ENCODE measurements at regions not wholly inside any gene's neighbourhood (a gene's known extent, or its start where the extent isn't known, plus 50 kb on each side); places are given as distances from the start of the nearest gene placed in this dataset.
A peak's percentile ranks its signal among the peaks of the same experiment; 100 is the strongest.

DNA sequence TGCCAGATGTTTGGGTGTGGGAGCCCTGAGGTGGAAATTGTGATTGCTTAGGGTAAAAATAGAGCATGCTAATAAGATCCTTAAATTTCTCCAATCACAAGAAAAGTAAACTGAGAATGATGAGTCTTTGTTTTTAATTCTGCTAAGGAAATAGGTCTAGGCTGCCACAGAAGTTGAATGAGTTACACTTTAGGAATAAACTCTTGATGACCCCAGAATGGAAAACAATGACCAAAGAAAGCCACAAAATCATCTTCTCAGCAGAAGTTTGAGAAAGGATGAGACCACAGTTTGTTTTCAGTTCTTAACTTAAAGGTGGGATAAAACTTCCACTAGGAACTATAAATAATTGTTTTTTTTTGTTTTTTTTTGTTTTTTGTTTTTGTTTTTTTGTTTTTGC, 164.6 kb upstream of the BCL6 start:
- peak; percentile 65 for DNase-seq (ENCODE audit: low read depth)
- H3K4me3 ChIP-seq (ENCODE audit: low read depth, low read length) = no peak overlapping the region
- TF ChIP-seq, protein P1, sequence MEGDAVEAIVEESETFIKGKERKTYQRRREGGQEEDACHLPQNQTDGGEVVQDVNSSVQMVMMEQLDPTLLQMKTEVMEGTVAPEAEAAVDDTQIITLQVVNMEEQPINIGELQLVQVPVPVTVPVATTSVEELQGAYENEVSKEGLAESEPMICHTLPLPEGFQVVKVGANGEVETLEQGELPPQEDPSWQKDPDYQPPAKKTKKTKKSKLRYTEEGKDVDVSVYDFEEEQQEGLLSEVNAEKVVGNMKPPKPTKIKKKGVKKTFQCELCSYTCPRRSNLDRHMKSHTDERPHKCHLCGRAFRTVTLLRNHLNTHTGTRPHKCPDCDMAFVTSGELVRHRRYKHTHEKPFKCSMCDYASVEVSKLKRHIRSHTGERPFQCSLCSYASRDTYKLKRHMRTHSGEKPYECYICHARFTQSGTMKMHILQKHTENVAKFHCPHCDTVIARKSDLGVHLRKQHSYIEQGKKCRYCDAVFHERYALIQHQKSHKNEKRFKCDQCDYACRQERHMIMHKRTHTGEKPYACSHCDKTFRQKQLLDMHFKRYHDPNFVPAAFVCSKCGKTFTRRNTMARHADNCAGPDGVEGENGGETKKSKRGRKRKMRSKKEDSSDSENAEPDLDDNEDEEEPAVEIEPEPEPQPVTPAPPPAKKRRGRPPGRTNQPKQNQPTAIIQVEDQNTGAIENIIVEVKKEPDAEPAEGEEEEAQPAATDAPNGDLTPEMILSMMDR (IDR thresholded peaks at IDR 0.05; ENCODE audit: insufficient read depth, low read depth, low read length) = no peak

DNA sequence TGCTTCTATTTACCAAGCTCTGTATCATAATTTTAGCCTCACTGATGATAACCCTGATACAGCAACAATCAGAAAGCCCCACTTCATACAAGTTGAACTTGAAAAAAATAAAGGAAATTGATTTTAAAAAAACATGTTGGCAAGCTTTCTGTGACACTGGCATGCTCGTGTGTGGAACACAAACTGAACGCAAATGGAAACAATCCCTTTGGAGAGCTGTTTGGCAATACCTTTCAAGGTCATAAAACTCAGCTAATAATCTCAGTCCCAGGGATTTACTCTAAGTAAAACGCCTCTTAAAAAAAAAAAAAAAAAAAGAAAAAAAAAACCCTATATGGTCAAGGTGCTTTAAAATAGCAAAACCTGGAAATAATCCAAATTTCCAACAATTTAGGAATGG, 166.7 kb upstream of the BCL6 start:
- peak; percentile 44 for DNase-seq (ENCODE audit: low read depth)
- TF ChIP-seq, protein P1 (IDR thresholded peaks at IDR 0.05; ENCODE audit: insufficient read depth, low read depth, low read length) = no peak
- no peak overlapping the region for H3K4me3 ChIP-seq (ENCODE audit: low read depth, low read length)

DNA sequence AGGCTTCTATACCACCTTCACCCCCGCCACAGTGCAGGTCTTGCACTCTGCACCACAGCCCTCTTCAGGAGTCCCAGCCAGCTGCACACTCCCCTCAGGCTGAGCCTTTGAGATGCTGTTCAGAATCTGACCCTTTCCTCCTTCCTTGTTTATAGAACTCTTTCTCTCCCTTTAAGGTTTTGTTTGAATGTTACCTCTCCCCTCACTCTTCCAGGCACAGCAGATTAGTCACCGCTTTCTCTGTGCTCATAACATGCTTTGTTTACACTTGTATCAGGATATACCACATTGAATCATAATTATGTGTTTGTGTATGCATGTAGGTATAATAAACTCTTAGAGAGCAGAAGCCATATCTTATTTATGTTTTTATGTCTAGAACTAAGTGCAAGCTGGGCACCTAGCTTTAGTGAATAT, 168.4 kb upstream of the BCL6 start:
- TF ChIP-seq, protein P1 (IDR thresholded peaks at IDR 0.05; ENCODE audit: insufficient read depth, low read depth, low read length) = no peak
- no peak overlapping the region for H3K4me3 ChIP-seq (ENCODE audit: low read depth, low read length)
- peak; percentile 88 for DNase-seq (ENCODE audit: low read depth)

DNA sequence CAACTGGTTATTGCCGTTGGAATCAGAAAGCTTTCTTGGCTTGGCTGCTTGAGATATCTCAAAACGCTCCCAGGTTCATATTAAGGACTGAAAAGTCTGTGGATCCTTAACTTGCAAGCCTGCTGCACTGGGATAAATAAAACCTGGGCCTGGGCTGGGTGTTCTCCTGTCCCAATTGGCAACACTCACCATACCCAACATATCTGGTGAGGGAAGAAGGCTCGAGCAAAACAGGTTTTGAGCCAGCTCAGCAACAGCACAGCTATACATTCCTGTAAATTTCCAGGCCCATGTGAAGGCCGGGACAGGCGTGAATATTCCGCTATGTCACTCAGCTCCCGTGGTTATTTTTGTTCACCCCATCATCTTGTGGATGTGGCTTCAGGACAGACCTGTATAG, 169.0 kb upstream of the BCL6 start:
- DNase-seq (ENCODE audit: low read depth) = peak; percentile 40
- TF ChIP-seq, protein P1 (IDR thresholded peaks at IDR 0.05; ENCODE audit: insufficient read depth, low read depth, low read length) = no peak
- no peak overlapping the region for H3K4me3 ChIP-seq (ENCODE audit: low read depth, low read length)

DNA sequence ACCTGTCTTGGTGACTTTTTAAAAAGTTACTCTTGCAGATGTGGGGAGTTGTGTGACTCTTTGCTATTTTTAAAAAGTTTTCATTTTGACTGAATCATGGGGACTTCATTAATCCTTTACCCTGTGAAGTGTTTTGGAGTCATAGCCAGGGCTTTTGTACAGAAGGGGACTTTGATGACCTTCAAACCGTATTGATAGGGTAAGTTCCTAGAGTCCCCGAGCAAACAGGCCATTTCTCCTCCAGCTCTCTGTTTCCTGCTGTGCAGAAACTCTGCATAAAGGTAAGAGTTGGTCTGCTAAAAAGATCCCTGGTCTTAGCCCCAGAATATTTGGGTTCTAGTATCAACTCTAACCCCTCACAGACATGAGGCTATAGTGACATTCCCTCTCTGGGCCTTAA, 170.8 kb upstream of the BCL6 start:
- TF ChIP-seq, protein P1 (IDR thresholded peaks at IDR 0.05; ENCODE audit: insufficient read depth, low read depth, low read length) = no peak
- no peak overlapping the region for H3K4me3 ChIP-seq (ENCODE audit: low read depth, low read length)
- DNase-seq (ENCODE audit: low read depth) = no peak

DNA sequence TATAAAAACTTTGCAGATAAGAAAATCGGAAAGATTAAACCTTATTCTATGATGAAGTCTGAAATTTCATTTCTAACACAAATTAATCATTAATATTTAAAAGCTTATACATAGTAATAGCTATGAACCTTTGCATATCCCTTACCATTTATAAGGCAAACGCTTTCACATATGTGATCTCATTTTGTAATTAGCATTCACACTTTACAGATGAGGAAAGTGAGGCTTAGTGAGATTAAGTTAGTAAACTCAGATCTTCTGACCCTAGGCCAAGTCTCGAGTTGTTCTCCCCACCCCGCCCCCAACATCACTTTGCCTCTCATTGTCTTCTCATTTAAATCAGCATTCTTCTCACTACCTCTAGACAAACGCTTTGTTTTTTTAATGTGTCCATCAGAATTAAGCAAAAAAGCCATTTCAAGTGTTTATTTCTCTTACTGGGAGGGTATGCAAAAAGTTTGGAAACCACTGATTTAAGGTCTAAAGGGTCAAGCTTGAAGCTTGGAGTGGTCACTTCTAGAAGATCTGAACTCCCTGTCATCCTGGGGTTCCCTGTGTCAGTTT, 172.9 kb upstream of the BCL6 start:
- H3K4me3 ChIP-seq (ENCODE audit: low read depth, low read length) = no peak overlapping the region
- DNase-seq (ENCODE audit: low read depth) = no peak
- TF ChIP-seq, protein P1 (IDR thresholded peaks at IDR 0.05; ENCODE audit: insufficient read depth, low read depth, low read length) = no peak

DNA sequence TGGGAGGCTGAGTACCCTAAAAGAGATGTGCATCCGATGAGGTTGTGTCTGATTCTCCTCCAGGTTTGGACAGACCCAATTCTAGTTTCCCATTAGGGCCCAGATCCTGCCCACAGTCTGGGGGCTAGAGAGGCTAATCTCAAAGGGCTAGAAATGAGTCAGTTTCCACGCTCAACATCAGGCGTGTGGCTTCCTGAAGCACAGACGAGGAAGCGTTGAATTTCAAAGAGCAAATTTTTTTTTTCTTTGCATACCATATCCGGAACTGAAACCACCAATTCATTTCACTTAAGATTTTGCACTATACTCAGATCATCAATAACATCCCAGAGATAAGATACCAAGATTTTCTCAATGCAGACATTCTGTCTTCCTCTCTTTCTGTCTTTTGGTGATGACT, 173.8 kb upstream of the BCL6 start:
- TF ChIP-seq, protein P1 (IDR thresholded peaks at IDR 0.05; ENCODE audit: insufficient read depth, low read depth, low read length) = no peak
- H3K4me3 ChIP-seq (ENCODE audit: low read depth, low read length) = no peak overlapping the region

More for the DNA sequence above, 173.8 kb upstream of the BCL6 start:
- DNase-seq (ENCODE audit: low read depth) = no peak

Measured in fibroblast of villous mesenchyme (primary cell).